ENCODE measurements at regions not wholly inside any gene's neighbourhood (a gene's known extent, or its start where the extent isn't known, plus 50 kb on each side); places are given as distances from the start of the nearest gene placed in this dataset.

DNA sequence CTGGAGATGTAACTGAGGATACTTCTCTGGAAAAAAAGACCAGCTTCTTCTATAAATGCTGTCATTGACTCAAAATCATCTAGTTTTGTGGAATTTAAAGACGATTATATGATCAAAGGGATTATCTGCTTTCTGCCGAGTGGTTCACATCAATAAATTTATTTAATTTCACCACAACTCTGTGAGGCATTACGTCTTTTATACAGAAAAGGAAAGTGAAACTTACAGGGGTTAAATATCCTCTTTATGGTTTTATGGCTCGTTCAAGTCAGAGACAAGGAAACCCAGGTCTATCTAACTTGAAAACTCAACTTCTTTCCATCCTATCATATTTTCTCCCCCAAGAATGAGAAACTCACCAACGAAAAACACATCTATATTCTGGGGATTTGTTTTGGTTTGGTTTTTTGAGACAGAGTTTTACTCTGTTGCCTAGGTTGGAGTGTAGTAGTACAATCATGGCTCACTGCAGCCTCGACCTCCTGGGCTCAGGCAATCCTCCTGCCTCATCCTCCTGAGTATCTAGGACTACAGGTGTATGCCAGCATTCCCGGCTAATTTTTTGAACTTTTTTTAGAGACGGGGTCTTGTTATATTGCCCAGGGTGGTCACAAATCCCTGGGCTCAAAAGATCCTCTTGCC is 377.9 kb upstream of the EMCN start:
- H3K27ac ChIP-seq (ENCODE audit: low read depth in 2 of 2, low read length in 1 of 2) = no peak overlapping the region; a peak in 1 of 4 replicates
- TF ChIP-seq TCF12 (IDR thresholded peaks at IDR 0.05) = no peak
- TF ChIP-seq YY1 (IDR thresholded peaks at IDR 0.05; ENCODE audit: low read depth) = no peak
- no peak for TF ChIP-seq CHD2 (IDR thresholded peaks at IDR 0.05; ENCODE audit: low read length, partially characterized antibody)
- TF ChIP-seq, protein P1, sequence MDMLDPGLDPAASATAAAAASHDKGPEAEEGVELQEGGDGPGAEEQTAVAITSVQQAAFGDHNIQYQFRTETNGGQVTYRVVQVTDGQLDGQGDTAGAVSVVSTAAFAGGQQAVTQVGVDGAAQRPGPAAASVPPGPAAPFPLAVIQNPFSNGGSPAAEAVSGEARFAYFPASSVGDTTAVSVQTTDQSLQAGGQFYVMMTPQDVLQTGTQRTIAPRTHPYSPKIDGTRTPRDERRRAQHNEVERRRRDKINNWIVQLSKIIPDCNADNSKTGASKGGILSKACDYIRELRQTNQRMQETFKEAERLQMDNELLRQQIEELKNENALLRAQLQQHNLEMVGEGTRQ (IDR thresholded peaks at IDR 0.05; ENCODE audit: borderline replicate concordance, low read depth, low read length) = no peak
- TF ChIP-seq, protein P2, sequence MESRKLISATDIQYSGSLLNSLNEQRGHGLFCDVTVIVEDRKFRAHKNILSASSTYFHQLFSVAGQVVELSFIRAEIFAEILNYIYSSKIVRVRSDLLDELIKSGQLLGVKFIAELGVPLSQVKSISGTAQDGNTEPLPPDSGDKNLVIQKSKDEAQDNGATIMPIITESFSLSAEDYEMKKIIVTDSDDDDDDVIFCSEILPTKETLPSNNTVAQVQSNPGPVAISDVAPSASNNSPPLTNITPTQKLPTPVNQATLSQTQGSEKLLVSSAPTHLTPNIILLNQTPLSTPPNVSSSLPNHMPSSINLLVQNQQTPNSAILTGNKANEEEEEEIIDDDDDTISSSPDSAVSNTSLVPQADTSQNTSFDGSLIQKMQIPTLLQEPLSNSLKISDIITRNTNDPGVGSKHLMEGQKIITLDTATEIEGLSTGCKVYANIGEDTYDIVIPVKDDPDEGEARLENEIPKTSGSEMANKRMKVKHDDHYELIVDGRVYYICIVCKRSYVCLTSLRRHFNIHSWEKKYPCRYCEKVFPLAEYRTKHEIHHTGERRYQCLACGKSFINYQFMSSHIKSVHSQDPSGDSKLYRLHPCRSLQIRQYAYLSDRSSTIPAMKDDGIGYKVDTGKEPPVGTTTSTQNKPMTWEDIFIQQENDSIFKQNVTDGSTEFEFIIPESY (IDR thresholded peaks at IDR 0.05; ENCODE audit: borderline replicate concordance, low read depth) = no peak
- no peaks in the 10 kb centered on the region for H3K4me1 ChIP-seq (ENCODE audit: control insufficient read depth in 1 of 2, insufficient read depth in 2 of 2, low read depth in 1 of 2, low read length in 1 of 2)
- no peaks in the 10 kb centered on the region for H3K9me3 ChIP-seq
- peak overlapping the region; percentile 31 to 52; a peak in 3 of 4 replicates for H3K4me3 ChIP-seq (ENCODE audit: low read depth in 2 of 2, low read length in 1 of 2)
- H3F3A ChIP-seq (replicated peaks; ENCODE audit: insufficient read depth) = no peaks in the 10 kb centered on the region
- no peaks in the 10 kb centered on the region for H4K20me1 ChIP-seq (ENCODE audit: insufficient read depth)
- ChIA-PET CTCF (no interaction called here), POLR2A (no interaction called here)
- DNase-seq = no peak
- no peaks in the 10 kb centered on the region for H3K79me2 ChIP-seq (ENCODE audit: insufficient read depth)
- no peaks in the 10 kb centered on the region for H3K27me3 ChIP-seq (ENCODE audit: insufficient read depth)
- H3K9ac ChIP-seq = peak overlapping the region; percentile 47; the same call in 1 of the 2 replicates
- no peaks in the 10 kb centered on the region for H3K36me3 ChIP-seq (replicated peaks in 1 of 2; ENCODE audit: control insufficient read depth in 1 of 2, insufficient read depth in 2 of 2, low read length in 1 of 2)
- H3K9me2 ChIP-seq = no peaks in the 10 kb centered on the region
- peak overlapping the region; percentile 86 for H2AFZ ChIP-seq (ENCODE audit: low read depth)
- peak overlapping the region; percentile 68 for H3K4me2 ChIP-seq
- 24% methylated on average over 8 of the region's 8 CpGs for WGBS (ENCODE audit: low lambda C conversion rate)

DNA sequence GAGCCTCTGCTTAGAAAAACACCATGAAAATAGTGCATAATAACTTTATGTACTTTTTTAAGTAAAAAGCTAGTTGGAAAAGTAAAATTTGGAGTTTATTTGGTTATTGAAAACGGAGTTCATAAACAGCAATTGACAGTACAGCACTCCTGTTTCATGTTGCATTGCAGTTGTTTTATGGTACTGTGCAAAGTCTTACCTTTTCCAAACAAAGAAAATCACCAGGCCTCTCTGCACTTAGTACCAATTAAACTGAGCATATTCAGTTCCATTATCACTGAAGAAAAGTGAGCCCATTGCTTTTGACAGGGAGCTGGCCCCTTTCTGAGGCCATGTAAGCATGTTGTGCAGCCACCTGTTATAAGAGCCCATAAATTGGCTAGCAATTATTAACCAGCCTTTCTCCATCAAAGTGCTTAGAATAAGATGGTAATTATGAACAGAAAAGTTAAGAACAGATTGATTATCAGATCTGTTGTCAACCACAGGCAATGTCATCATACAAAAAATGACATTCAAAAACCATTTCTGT is 376.6 kb upstream of the EMCN start:
- Histone ChIP-seq H3K27me3 (ENCODE audit: insufficient read depth) (no peaks in the 10 kb centered on the region), H2AFZ (ENCODE audit: low read depth) (no peak overlapping the region), H3K9me3 (no peaks in the 10 kb centered on the region), H3K27ac (ENCODE audit: low read depth in 2 of 2, low read length in 1 of 2) (no peak overlapping the region), H3K36me3 (replicated peaks in 1 of 2; ENCODE audit: control insufficient read depth in 1 of 2, insufficient read depth in 2 of 2, low read length in 1 of 2) (no peaks in the 10 kb centered on the region), H3F3A (replicated peaks; ENCODE audit: insufficient read depth) (no peaks in the 10 kb centered on the region), H3K9ac (no peak overlapping the region), H3K4me3 (ENCODE audit: low read depth in 2 of 2, low read length in 1 of 2) (no peak overlapping the region), H3K4me1 (ENCODE audit: control insufficient read depth in 1 of 2, insufficient read depth in 2 of 2, low read depth in 1 of 2, low read length in 1 of 2) (no peaks in the 10 kb centered on the region), H3K79me2 (ENCODE audit: insufficient read depth) (no peaks in the 10 kb centered on the region), H4K20me1 (ENCODE audit: insufficient read depth) (no peaks in the 10 kb centered on the region), H3K4me2 (no peak overlapping the region), H3K9me2 (no peaks in the 10 kb centered on the region)
- POLR2A ChIA-PET = no interaction called here
- CTCF ChIA-PET = interaction anchor here (1.1 kb wide), 1 partner anchor 13 kb away, joined by 4 read pairs; no protein-coding TSS in a partner anchor
- DNase-seq = no peak
- WGBS (ENCODE audit: low lambda C conversion rate) = 73% methylated on average over 1 of the region's 1 CpG
- TF ChIP-seq, protein P1 (IDR thresholded peaks at IDR 0.05; ENCODE audit: borderline replicate concordance, low read depth, low read length) = no peak
- no peak for TF ChIP-seq JUND (IDR thresholded peaks at IDR 0.05)
- no peak for TF ChIP-seq SMC3 (IDR thresholded peaks at IDR 0.05; ENCODE audit: low read depth, low read length)
- TF ChIP-seq GATA2 (CRISPR knock-in tag; IDR thresholded peaks at IDR 0.05) = no peak
- TF ChIP-seq NFIC (IDR thresholded peaks at IDR 0.05; ENCODE audit: borderline replicate concordance) = no peak
- no peak for TF ChIP-seq EP300 (IDR thresholded peaks at IDR 0.05; ENCODE audit: borderline replicate concordance in 1 of 2, low read depth in 1 of 2, low read length in 1 of 2)
- no peak for TF ChIP-seq SIN3A (IDR thresholded peaks at IDR 0.05; ENCODE audit: borderline replicate concordance, low read depth, low read length)
- TF ChIP-seq RAD21 (IDR thresholded peaks at IDR 0.05; ENCODE audit: low read length) = no peak
- no peak for TF ChIP-seq MXI1 (IDR thresholded peaks at IDR 0.05; ENCODE audit: low read depth, low read length)
- TF ChIP-seq, protein P3, sequence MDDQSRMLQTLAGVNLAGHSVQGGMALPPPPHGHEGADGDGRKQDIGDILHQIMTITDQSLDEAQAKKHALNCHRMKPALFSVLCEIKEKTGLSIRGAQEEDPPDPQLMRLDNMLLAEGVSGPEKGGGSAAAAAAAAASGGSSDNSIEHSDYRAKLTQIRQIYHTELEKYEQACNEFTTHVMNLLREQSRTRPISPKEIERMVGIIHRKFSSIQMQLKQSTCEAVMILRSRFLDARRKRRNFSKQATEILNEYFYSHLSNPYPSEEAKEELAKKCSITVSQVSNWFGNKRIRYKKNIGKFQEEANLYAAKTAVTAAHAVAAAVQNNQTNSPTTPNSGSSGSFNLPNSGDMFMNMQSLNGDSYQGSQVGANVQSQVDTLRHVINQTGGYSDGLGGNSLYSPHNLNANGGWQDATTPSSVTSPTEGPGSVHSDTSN (IDR thresholded peaks at IDR 0.05) = no peak
- TF ChIP-seq POLR2AphosphoS5 (IDR thresholded peaks at IDR 0.05; ENCODE audit: low read depth, low read length) = no peak
- no peak for TF ChIP-seq TAF1 (IDR thresholded peaks at IDR 0.05; ENCODE audit: borderline replicate concordance, low read depth, low read length)
- no peak for TF ChIP-seq TCF12 (IDR thresholded peaks at IDR 0.05)
- TF ChIP-seq MEF2A (IDR thresholded peaks at IDR 0.05; ENCODE audit: borderline replicate concordance, low read depth) = no peak
- TF ChIP-seq NRF1 (IDR thresholded peaks at IDR 0.05; ENCODE audit: low read depth, low read length) = no peak
- TF ChIP-seq, protein P4, sequence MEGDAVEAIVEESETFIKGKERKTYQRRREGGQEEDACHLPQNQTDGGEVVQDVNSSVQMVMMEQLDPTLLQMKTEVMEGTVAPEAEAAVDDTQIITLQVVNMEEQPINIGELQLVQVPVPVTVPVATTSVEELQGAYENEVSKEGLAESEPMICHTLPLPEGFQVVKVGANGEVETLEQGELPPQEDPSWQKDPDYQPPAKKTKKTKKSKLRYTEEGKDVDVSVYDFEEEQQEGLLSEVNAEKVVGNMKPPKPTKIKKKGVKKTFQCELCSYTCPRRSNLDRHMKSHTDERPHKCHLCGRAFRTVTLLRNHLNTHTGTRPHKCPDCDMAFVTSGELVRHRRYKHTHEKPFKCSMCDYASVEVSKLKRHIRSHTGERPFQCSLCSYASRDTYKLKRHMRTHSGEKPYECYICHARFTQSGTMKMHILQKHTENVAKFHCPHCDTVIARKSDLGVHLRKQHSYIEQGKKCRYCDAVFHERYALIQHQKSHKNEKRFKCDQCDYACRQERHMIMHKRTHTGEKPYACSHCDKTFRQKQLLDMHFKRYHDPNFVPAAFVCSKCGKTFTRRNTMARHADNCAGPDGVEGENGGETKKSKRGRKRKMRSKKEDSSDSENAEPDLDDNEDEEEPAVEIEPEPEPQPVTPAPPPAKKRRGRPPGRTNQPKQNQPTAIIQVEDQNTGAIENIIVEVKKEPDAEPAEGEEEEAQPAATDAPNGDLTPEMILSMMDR (IDR thresholded peaks at IDR 0.05) = no peak
- TF ChIP-seq, protein P5, sequence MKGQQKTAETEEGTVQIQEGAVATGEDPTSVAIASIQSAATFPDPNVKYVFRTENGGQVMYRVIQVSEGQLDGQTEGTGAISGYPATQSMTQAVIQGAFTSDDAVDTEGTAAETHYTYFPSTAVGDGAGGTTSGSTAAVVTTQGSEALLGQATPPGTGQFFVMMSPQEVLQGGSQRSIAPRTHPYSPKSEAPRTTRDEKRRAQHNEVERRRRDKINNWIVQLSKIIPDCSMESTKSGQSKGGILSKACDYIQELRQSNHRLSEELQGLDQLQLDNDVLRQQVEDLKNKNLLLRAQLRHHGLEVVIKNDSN (IDR thresholded peaks at IDR 0.05; ENCODE audit: borderline replicate concordance, low read depth) = no peak

Measured in SK-N-SH (cell line).